ENCODE measurements at regions not wholly inside any gene's neighbourhood (a gene's known extent, or its start where the extent isn't known, plus 50 kb on each side); places are given as distances from the start of the nearest gene placed in this dataset.

GRCh38 chr11:130578738-130579368 is 130.4 kb downstream of the ADAMTS15 start:
- TF ChIP-seq ZNF768 (tag by site-specific recombination; IDR thresholded peaks at IDR 0.05) (no peak), ZNF629 (tag by site-specific recombination; IDR thresholded peaks at IDR 0.05) (no peak), ZEB2 (tag by site-specific recombination; IDR thresholded peaks at IDR 0.05) (no peak), OSR2 (tag by site-specific recombination; IDR thresholded peaks at IDR 0.05) (no peak), ZNF112 (tag by site-specific recombination; IDR thresholded peaks at IDR 0.05) (no peak)
